ENCODE measurements at regions not wholly inside any gene's neighbourhood (a gene's known extent, or its start where the extent isn't known, plus 50 kb on each side); places are given as distances from the start of the nearest gene placed in this dataset.

DNA sequence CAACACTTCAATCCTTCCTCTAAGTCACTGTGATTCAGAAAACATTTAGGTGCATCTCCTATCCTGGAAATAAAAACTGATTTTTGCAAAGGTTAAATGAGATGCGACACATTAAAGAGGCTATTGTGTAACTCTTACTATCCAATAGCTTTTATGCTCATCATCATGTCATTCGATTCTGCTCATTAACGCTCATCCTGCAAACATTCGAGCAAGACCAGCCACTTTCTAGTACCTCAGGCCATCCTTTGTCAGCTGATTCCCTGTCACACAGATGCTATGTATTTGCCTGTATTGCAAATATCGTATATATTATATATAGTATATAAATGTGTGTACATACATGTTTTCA, 131.6 kb downstream of the TLR5 start:
- no peak for TF ChIP-seq EZH2 (IDR thresholded peaks at IDR 0.05; ENCODE audit: insufficient read depth, poor library complexity, severe bottlenecking)
- TF ChIP-seq EZH2phosphoT487 (IDR thresholded peaks at IDR 0.05; ENCODE audit: insufficient read depth, low read depth): no peak
- Histone ChIP-seq H3K9me3 (ENCODE audit: low read depth) (no peaks in the 10 kb centered on the region), H3K9me2 (ENCODE audit: insufficient read depth) (no peaks in the 10 kb centered on the region), H3K79me2 (ENCODE audit: insufficient read depth) (no peaks in the 10 kb centered on the region), H3K27ac (no peak overlapping the region), H3K4me2 (ENCODE audit: unreplicated experiment) (peak overlapping the region; percentile 69), H3K36me3 (ENCODE audit: low read depth) (no peaks in the 10 kb centered on the region), H3K27me3 (replicated peaks; ENCODE audit: insufficient read depth) (no peaks in the 10 kb centered on the region; the same call in 1 of the 2 replicates), H3K4me3 (peak overlapping the region; percentile 35; the same call in 1 of the 2 replicates), H2AFZ (peak overlapping the region; percentile 52), H3K4me1 (ENCODE audit: insufficient read depth) (peaks cover 14% of the 10 kb centered on the region), H3F3A (ENCODE audit: insufficient read depth) (peaks cover 11% of the 10 kb centered on the region; the same call in 1 of the 2 replicates), H3K9ac (0 out of 2 replicates have a peak overlapping the region, but pooled peaks have one; percentile 3), H4K20me1 (ENCODE audit: insufficient read depth) (no peaks in the 10 kb centered on the region)
- in situ Hi-C loops (cut with MboI): no loop called here
- peak; percentile 30 for DNase-seq
- WGBS, 2 experiments (ENCODE audit: low coverage in 1 of 2, low lambda C conversion rate in 2 of 2, missing lambda C conversion rate in 2 of 2): 25 to 26% methylated on average over 5 of the region's 5 CpGs

DNA sequence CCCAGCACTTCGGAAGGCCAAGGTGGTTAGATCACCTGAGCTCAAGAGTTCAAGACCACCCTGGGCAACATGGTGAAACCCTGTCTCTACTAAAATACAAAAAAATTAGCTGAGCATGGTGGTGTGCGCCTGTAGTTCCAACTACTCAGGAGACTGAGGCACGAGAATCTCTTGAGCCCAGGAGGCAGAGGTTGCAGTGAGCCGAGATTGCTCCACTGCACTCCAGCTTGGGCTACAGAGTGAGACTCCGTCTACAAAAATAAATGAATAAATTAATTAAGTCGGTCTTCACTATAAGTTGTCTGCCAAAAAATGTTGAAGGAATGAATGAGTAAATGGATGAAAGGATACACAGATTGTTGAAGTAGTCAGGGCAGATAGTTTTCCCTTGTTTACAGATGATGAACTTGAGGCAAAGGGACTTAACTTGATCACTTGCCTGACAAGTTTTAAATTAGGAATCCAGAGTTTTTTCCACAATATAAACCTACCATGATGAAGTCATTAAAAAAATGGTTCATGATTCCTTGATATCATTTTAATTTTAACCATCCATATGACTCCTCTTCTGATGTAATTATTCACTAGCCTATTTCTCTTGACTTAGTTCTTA, 130.8 kb downstream of the TLR5 start:
- Histone ChIP-seq H3K27ac (no peak overlapping the region), H3K79me2 (ENCODE audit: insufficient read depth) (no peaks in the 10 kb centered on the region), H3K4me3 (no peak overlapping the region), H3K4me1 (ENCODE audit: insufficient read depth) (peaks cover 14% of the 10 kb centered on the region), H3K9me3 (ENCODE audit: low read depth) (no peaks in the 10 kb centered on the region), H4K20me1 (ENCODE audit: insufficient read depth) (no peaks in the 10 kb centered on the region), H3F3A (ENCODE audit: insufficient read depth) (peaks cover 11% of the 10 kb centered on the region; the same call in 1 of the 2 replicates), H3K27me3 (replicated peaks; ENCODE audit: insufficient read depth) (no peaks in the 10 kb centered on the region; the same call in 1 of the 2 replicates), H3K36me3 (ENCODE audit: low read depth) (no peaks in the 10 kb centered on the region), H3K9me2 (ENCODE audit: insufficient read depth) (no peaks in the 10 kb centered on the region), H3K9ac (no peak overlapping the region), H3K4me2 (ENCODE audit: unreplicated experiment) (no peak overlapping the region), H2AFZ (no peak overlapping the region)
- TF ChIP-seq EZH2phosphoT487 (IDR thresholded peaks at IDR 0.05; ENCODE audit: insufficient read depth, low read depth): no peak
- no peak for TF ChIP-seq EZH2 (IDR thresholded peaks at IDR 0.05; ENCODE audit: insufficient read depth, poor library complexity, severe bottlenecking)
- in situ Hi-C loops (cut with MboI): no loop called here
- 80% methylated on average over 6 of the region's 6 CpGs for WGBS, 2 experiments (ENCODE audit: low coverage in 1 of 2, low lambda C conversion rate in 2 of 2, missing lambda C conversion rate in 2 of 2)
- no peak for DNase-seq

DNA sequence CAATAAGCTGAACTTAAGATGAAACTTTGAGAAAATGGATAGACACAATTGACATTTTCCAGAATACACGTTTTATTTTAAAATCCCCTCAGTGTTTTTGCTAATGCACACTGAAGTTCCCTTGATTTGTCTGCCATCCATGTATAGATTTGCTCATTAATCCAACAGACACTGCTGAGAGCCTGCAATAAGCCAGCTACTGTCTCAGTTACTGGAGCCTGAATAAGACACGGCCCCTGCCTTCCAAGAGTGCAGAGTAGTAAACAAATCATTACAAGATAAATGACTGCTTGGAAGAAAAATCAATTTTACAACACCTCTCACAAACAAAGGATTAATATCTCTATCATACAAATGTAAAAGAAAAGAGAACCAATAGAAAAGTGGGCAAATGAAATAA, 130.1 kb downstream of the TLR5 start:
- no peak overlapping the region for H3K9ac ChIP-seq
- no peak for TF ChIP-seq EZH2phosphoT487 (IDR thresholded peaks at IDR 0.05; ENCODE audit: insufficient read depth, low read depth)
- no peak for TF ChIP-seq EZH2 (IDR thresholded peaks at IDR 0.05; ENCODE audit: insufficient read depth, poor library complexity, severe bottlenecking)
- no peak overlapping the region for H3K4me3 ChIP-seq
- H3K9me2 ChIP-seq (ENCODE audit: insufficient read depth): no peaks in the 10 kb centered on the region
- no peak for DNase-seq
- H3K9me3 ChIP-seq (ENCODE audit: low read depth): no peaks in the 10 kb centered on the region
- no peak overlapping the region for H3K27ac ChIP-seq
- 55 to 57% methylated on average over 2 of the region's 2 CpGs for WGBS, 2 experiments (ENCODE audit: low coverage in 1 of 2, low lambda C conversion rate in 2 of 2, missing lambda C conversion rate in 2 of 2)
- H3K27me3 ChIP-seq (replicated peaks; ENCODE audit: insufficient read depth): no peaks in the 10 kb centered on the region; the same call in 1 of the 2 replicates
- peaks cover 14% of the 10 kb centered on the region for H3K4me1 ChIP-seq (ENCODE audit: insufficient read depth)
- in situ Hi-C loops (cut with MboI): no loop called here
- H3K36me3 ChIP-seq (ENCODE audit: low read depth): no peaks in the 10 kb centered on the region
- peaks cover 11% of the 10 kb centered on the region; the same call in 1 of the 2 replicates for H3F3A ChIP-seq (ENCODE audit: insufficient read depth)
- no peaks in the 10 kb centered on the region for H4K20me1 ChIP-seq (ENCODE audit: insufficient read depth)
- H3K4me2 ChIP-seq (ENCODE audit: unreplicated experiment): no peak overlapping the region
- no peaks in the 10 kb centered on the region for H3K79me2 ChIP-seq (ENCODE audit: insufficient read depth)
- no peak overlapping the region for H2AFZ ChIP-seq

- Histone ChIP-seq H3K4me2 (ENCODE audit: unreplicated experiment) (no peak overlapping the region), H3K27me3 (replicated peaks; ENCODE audit: insufficient read depth) (no peaks in the 10 kb centered on the region; the same call in 1 of the 2 replicates), H3K36me3 (ENCODE audit: low read depth) (no peaks in the 10 kb centered on the region), H3K4me3 (no peak overlapping the region), H3K9ac (no peak overlapping the region), H2AFZ (no peak overlapping the region), H3F3A (ENCODE audit: insufficient read depth) (peaks cover 11% of the 10 kb centered on the region; the same call in 1 of the 2 replicates), H3K27ac (no peak overlapping the region), H3K9me2 (ENCODE audit: insufficient read depth) (no peaks in the 10 kb centered on the region), H3K79me2 (ENCODE audit: insufficient read depth) (no peaks in the 10 kb centered on the region), H3K4me1 (ENCODE audit: insufficient read depth) (peaks cover 14% of the 10 kb centered on the region), H3K9me3 (ENCODE audit: low read depth) (no peaks in the 10 kb centered on the region), H4K20me1 (ENCODE audit: insufficient read depth) (no peaks in the 10 kb centered on the region)
- in situ Hi-C loops (cut with MboI): no loop called here
- TF ChIP-seq EZH2 (IDR thresholded peaks at IDR 0.05; ENCODE audit: insufficient read depth, poor library complexity, severe bottlenecking) (no peak), EZH2phosphoT487 (IDR thresholded peaks at IDR 0.05; ENCODE audit: insufficient read depth, low read depth) (no peak)
- no peak for DNase-seq
- WGBS, 2 experiments (ENCODE audit: low coverage in 1 of 2, low lambda C conversion rate in 2 of 2, missing lambda C conversion rate in 2 of 2): 91 to 92% methylated on average over 4 of the region's 4 CpGs
These were observed 128.7 kb downstream of the TLR5 start for GRCh38 chr1:223014142-223014873.
